AG09319 (cell line): ENCODE measurements at regions not wholly inside any gene's neighbourhood (a gene's known extent, or its start where the extent isn't known, plus 50 kb on each side); places are given as distances from the start of the nearest gene placed in this dataset.

Experiments
- DNase-seq: peaks from one replicate; pipeline ENCODE4 v3.0.0-alpha.2; 2010; ENCODE audit warnings: low read depth; ENCODE audit errors: extremely low read depth
- CTCF ChIP-seq: IDR thresholded peaks from 2 replicates; pipeline ENCODE4 v1.5.1; 2011; ENCODE audit warnings: low read depth, mild to moderate bottlenecking, inconsistent platforms, low read length, moderate library complexity

GRCh38 chr4:58760100-58760499, 1649.9 kb upstream of the IGFBP7 start:
- no peak for TF ChIP-seq CTCF
- DNase-seq: no peak

- no peak for TF ChIP-seq CTCF
- no peak for DNase-seq
Observed at GRCh38 chr4:58749206-58749605, 1639.0 kb upstream of the IGFBP7 start.

- TF ChIP-seq CTCF: no peak
Observed at GRCh38 chr4:58740897-58741296, 1630.7 kb upstream of the IGFBP7 start.

GRCh38 chr4:58739275-58739674, 1629.1 kb upstream of the IGFBP7 start:
- no peak for TF ChIP-seq CTCF
- no peak for DNase-seq

More at GRCh38 chr4:58740897-58741296, 1630.7 kb upstream of the IGFBP7 start:
- DNase-seq: no peak

- TF ChIP-seq CTCF: no peak
- no peak for DNase-seq
Observed at GRCh38 chr4:58738375-58738774, 1628.2 kb upstream of the IGFBP7 start.

- TF ChIP-seq CTCF: no peak
- DNase-seq: no peak
Observed at GRCh38 chr4:58734030-58734674, 1624.0 kb upstream of the IGFBP7 start.

GRCh38 chr4:58732973-58733372, 1622.8 kb upstream of the IGFBP7 start:
- no peak for DNase-seq
- TF ChIP-seq CTCF: no peak
